Mesodermal cell (in vitro differentiated cells): ENCODE measurements at regions not wholly inside any gene's neighbourhood (a gene's known extent, or its start where the extent isn't known, plus 50 kb on each side); places are given as distances from the start of the nearest gene placed in this dataset.

Experiments used
- H3K27ac ChIP-seq: 2 replicates; pipeline ENCODE4 v1.7.0; 2013; ENCODE audit warnings: mild to moderate bottlenecking, low read depth, low read length, moderate library complexity; ENCODE audit not compliant: severe bottlenecking
- H3K36me3 ChIP-seq: 2 replicates; pipeline ENCODE4 v1.7.1; 2013; ENCODE audit warnings: mild to moderate bottlenecking, low read length, moderate library complexity; ENCODE audit not compliant: control insufficient read depth, insufficient read depth
- H3K4me1 ChIP-seq: one replicate; pipeline ENCODE4 v1.7.1; 2013; ENCODE audit warnings: mild to moderate bottlenecking, low read length; ENCODE audit not compliant: insufficient read depth, control insufficient read depth, poor library complexity, severe bottlenecking
- H3K4me3 ChIP-seq: 2 replicates; pipeline ENCODE4 v1.7.0; 2013; ENCODE audit warnings: low read length, control low read depth, mild to moderate bottlenecking; ENCODE audit not compliant: insufficient read depth, poor library complexity, severe bottlenecking; ENCODE audit errors: extremely low read depth
- H3K9me3 ChIP-seq: 2 replicates; pipeline ENCODE4 v1.7.1; 2013; ENCODE audit warnings: mild to moderate bottlenecking, low read length, moderate library complexity; ENCODE audit not compliant: control insufficient read depth
- WGBS, 2 experiments: methylation state at CpG; one replicate each; pipeline ENCODE4 v1.1.5; 2013; ENCODE audit warnings: missing lambda C conversion rate in 2 of 2; ENCODE audit not compliant: insufficient coverage in 2 of 2; 5-methylcytosine and 5-hydroxymethylcytosine counted together

- Histone ChIP-seq H3K4me1 (no peaks in the 10 kb centered on the region), H3K9me3 (no peaks in the 10 kb centered on the region), H3K4me3 (no peak overlapping the region), H3K36me3 (no peaks in the 10 kb centered on the region), H3K27ac (no peak overlapping the region)
- 100% methylated on average over 1 of the region's 5 CpGs; no CpG with 5 or more reads in 1 of the 2 experiments for WGBS, 2 experiments
Observed at GRCh38 chr2:151178207-151178606, 83.5 kb downstream of the RBM43 start.

GRCh38 chr2:151177756-151178155, 83.9 kb downstream of the RBM43 start:
- Histone ChIP-seq H3K4me3 (no peak overlapping the region), H3K4me1 (no peaks in the 10 kb centered on the region), H3K27ac (no peak overlapping the region), H3K36me3 (no peaks in the 10 kb centered on the region), H3K9me3 (no peaks in the 10 kb centered on the region)
- no CpG with 5 or more reads among the region's 4 CpGs for WGBS, 2 experiments

GRCh38 chr2:151176661-151177060, 85.0 kb downstream of the RBM43 start:
- 90 to 93% methylated on average over 1 to 3 of the region's 3 CpGs for WGBS, 2 experiments
- Histone ChIP-seq H3K4me1 (no peaks in the 10 kb centered on the region), H3K27ac (no peak overlapping the region), H3K36me3 (no peaks in the 10 kb centered on the region), H3K9me3 (no peaks in the 10 kb centered on the region), H3K4me3 (no peak overlapping the region)

GRCh38 chr2:151175864-151176263, 85.8 kb downstream of the RBM43 start:
- H3K9me3 ChIP-seq: no peaks in the 10 kb centered on the region
- H3K36me3 ChIP-seq: no peaks in the 10 kb centered on the region
- no peak overlapping the region for H3K4me3 ChIP-seq
- H3K4me1 ChIP-seq: no peaks in the 10 kb centered on the region
- 94 to 95% methylated on average over 5 of the region's 5 CpGs for WGBS, 2 experiments
- H3K27ac ChIP-seq: no peak overlapping the region

- 94 to 100% methylated on average over 1 to 2 of the region's 2 CpGs for WGBS, 2 experiments
- no peaks in the 10 kb centered on the region for H3K4me1 ChIP-seq
- no peaks in the 10 kb centered on the region for H3K36me3 ChIP-seq
- no peaks in the 10 kb centered on the region for H3K9me3 ChIP-seq
- no peak overlapping the region for H3K27ac ChIP-seq
- no peak overlapping the region for H3K4me3 ChIP-seq
Observed at GRCh38 chr2:151174127-151174526, 87.5 kb downstream of the RBM43 start.

GRCh38 chr2:151171186-151171585, 90.5 kb downstream of the RBM43 start:
- H3K4me3 ChIP-seq: no peak overlapping the region
- no CpG with 5 or more reads among the region's 2 CpGs for WGBS, 2 experiments
- no peaks in the 10 kb centered on the region for H3K36me3 ChIP-seq
- H3K27ac ChIP-seq: no peak overlapping the region
- no peaks in the 10 kb centered on the region for H3K4me1 ChIP-seq
- no peaks in the 10 kb centered on the region for H3K9me3 ChIP-seq

- WGBS, 2 experiments: 91 to 94% methylated on average over 5 of the region's 5 CpGs
- Histone ChIP-seq H3K27ac (no peak overlapping the region), H3K36me3 (no peaks in the 10 kb centered on the region), H3K4me3 (no peak overlapping the region), H3K4me1 (no peaks in the 10 kb centered on the region), H3K9me3 (no peaks in the 10 kb centered on the region)
Observed at GRCh38 chr2:151166410-151166809, 95.3 kb downstream of the RBM43 start.

- Histone ChIP-seq H3K36me3 (no peaks in the 10 kb centered on the region), H3K9me3 (no peaks in the 10 kb centered on the region), H3K4me3 (no peak overlapping the region), H3K27ac (no peak overlapping the region), H3K4me1 (no peaks in the 10 kb centered on the region)
- WGBS, 2 experiments: 100% methylated on average over 1 to 4 of the region's 5 CpGs
Observed at GRCh38 chr2:151165105-151165684, 96.5 kb downstream of the RBM43 start.

GRCh38 chr2:151161821-151162551, 99.7 kb downstream of the RBM43 start:
- H3K4me3 ChIP-seq: no peak overlapping the region
- H3K27ac ChIP-seq: no peak overlapping the region
- H3K36me3 ChIP-seq: no peaks in the 10 kb centered on the region
- no peaks in the 10 kb centered on the region for H3K9me3 ChIP-seq
- H3K4me1 ChIP-seq: no peaks in the 10 kb centered on the region
- 50 to 100% methylated on average over 1 of the region's 4 CpGs for WGBS, 2 experiments

GRCh38 chr2:151159109-151159662, 102.5 kb downstream of the RBM43 start:
- H3K4me1 ChIP-seq: no peaks in the 10 kb centered on the region
- H3K27ac ChIP-seq: no peak overlapping the region
- no peak overlapping the region for H3K4me3 ChIP-seq
- H3K36me3 ChIP-seq: no peaks in the 10 kb centered on the region
- WGBS, 2 experiments: 56% methylated on average over 1 of the region's 2 CpGs; no CpG with 5 or more reads in 1 of the 2 experiments
- H3K9me3 ChIP-seq: no peaks in the 10 kb centered on the region
